Endothelial cell of umbilical vein (primary cell): ENCODE measurements at regions not wholly inside any gene's neighbourhood (a gene's known extent, or its start where the extent isn't known, plus 50 kb on each side); places are given as distances from the start of the nearest gene placed in this dataset.

Experiments used
- EZH2 ChIP-seq: IDR thresholded peaks from 2 replicates; pipeline ENCODE4 v1.6.1; 2012; ENCODE audit warnings: borderline replicate concordance, low read depth, mild to moderate bottlenecking, moderate library complexity, low read length, inconsistent platforms; ENCODE audit not compliant: severe bottlenecking
- FOS ChIP-seq: IDR thresholded peaks from 2 replicates; pipeline ENCODE4 v1.6.1; 2011; ENCODE audit warnings: mild to moderate bottlenecking, low read length, moderate library complexity, borderline replicate concordance; ENCODE audit not compliant: insufficient read depth
- JUN ChIP-seq: IDR thresholded peaks from 2 replicates; pipeline ENCODE4 v1.6.1; 2011; ENCODE audit warnings: borderline replicate concordance, low read depth; ENCODE audit not compliant: insufficient read length, insufficient read depth
- MYC ChIP-seq: IDR thresholded peaks from one replicate; pipeline ENCODE4 v1.6.1; 2011; ENCODE audit warnings: mild to moderate bottlenecking, low read depth, low read length
- POLR2A ChIP-seq: IDR thresholded peaks from 2 replicates; pipeline ENCODE4 v1.6.1; 2012; ENCODE audit warnings: low read depth, mild to moderate bottlenecking, control low read depth, low read length
- POLR2AphosphoS5 ChIP-seq: IDR thresholded peaks from 2 replicates; pipeline ENCODE4 v1.6.1; 2012; ENCODE audit warnings: low read depth, mild to moderate bottlenecking, control low read depth, low read length, moderate library complexity; ENCODE audit not compliant: insufficient read depth
- TF ChIP-seq, protein P1 (sequence below), 2 donors: IDR thresholded peaks; 1 replicate in 1 of 2; 2 replicates in 1 of 2; pipeline ENCODE4 v1.5.1; 2011; ENCODE audit warnings: low read length in 2 of 2, mild to moderate bottlenecking in 2 of 2, moderate library complexity in 2 of 2, control low read depth in 1 of 2, inconsistent platforms in 1 of 2, low read depth in 1 of 2; ENCODE audit not compliant: insufficient read depth in 1 of 2; ENCODE audit errors: extremely low read depth in 1 of 2
- TF ChIP-seq, protein P2 (sequence below): IDR thresholded peaks from 2 replicates; pipeline ENCODE4 v1.6.1; 2011; ENCODE audit not compliant: insufficient read depth, insufficient read length

DNA sequence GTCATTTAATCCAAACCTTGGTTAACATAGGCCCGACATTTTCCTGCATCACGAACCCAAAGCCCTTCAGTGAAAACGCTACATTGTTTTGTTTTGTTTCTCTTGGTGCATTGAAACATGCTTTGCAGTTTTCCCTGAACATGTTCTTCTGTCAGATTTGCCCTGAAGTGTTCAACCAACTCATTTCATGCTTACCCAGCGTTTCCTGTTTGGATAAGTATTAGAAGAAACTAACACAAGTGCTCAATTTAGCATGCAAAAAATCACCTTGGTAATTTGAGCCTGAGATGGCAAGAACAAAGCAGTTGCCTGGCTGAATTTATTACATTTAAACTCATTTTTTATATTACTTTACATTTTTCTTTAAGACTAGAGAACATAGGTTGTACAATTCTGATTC lies 160.1 kb upstream of the VCX3A start:
- TF ChIP-seq POLR2A (no peak), POLR2AphosphoS5 (no peak), FOS (no peak), JUN (no peak), EZH2 (no peak), MYC (no peak)
- TF ChIP-seq, protein P1, sequence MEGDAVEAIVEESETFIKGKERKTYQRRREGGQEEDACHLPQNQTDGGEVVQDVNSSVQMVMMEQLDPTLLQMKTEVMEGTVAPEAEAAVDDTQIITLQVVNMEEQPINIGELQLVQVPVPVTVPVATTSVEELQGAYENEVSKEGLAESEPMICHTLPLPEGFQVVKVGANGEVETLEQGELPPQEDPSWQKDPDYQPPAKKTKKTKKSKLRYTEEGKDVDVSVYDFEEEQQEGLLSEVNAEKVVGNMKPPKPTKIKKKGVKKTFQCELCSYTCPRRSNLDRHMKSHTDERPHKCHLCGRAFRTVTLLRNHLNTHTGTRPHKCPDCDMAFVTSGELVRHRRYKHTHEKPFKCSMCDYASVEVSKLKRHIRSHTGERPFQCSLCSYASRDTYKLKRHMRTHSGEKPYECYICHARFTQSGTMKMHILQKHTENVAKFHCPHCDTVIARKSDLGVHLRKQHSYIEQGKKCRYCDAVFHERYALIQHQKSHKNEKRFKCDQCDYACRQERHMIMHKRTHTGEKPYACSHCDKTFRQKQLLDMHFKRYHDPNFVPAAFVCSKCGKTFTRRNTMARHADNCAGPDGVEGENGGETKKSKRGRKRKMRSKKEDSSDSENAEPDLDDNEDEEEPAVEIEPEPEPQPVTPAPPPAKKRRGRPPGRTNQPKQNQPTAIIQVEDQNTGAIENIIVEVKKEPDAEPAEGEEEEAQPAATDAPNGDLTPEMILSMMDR (IDR thresholded peaks at IDR 0.05; ENCODE audit: extremely low read depth in 1 of 2, insufficient read depth in 1 of 2, low read depth in 1 of 2, low read length in 2 of 2): no peak
- TF ChIP-seq, protein P2, sequence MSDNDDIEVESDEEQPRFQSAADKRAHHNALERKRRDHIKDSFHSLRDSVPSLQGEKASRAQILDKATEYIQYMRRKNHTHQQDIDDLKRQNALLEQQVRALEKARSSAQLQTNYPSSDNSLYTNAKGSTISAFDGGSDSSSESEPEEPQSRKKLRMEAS: no peak
